ENCODE measurements at regions not wholly inside any gene's neighbourhood (a gene's known extent, or its start where the extent isn't known, plus 50 kb on each side); places are given as distances from the start of the nearest gene placed in this dataset.
"Not testable (repeated sequence)": the region's sequence is repeated elsewhere in the genome, so short reads cannot be mapped to it uniquely, and the experiment has no call there.

GRCh38 chr7:49660976-49661375 lies 112.5 kb upstream of the VWC2 start:
- H3K27me3 ChIP-seq (replicated peaks; ENCODE audit: control insufficient read depth, insufficient read depth, low read length), result no peaks in the 10 kb centered on the region
- no peak for TF ChIP-seq CTCF (IDR thresholded peaks at IDR 0.05; ENCODE audit: insufficient read depth, low read length, poor library complexity, severe bottlenecking)
- no peak for DNase-seq (ENCODE audit: extremely low read depth, insufficient read length)
- H3K4me3 ChIP-seq (replicated peaks; ENCODE audit: low read depth, low read length), result no peak overlapping the region
- H3K36me3 ChIP-seq (ENCODE audit: control insufficient read depth, insufficient read depth, low read length), result no peaks in the 10 kb centered on the region

GRCh38 chr7:49665963-49666362 lies 107.5 kb upstream of the VWC2 start:
- H3K4me3 ChIP-seq (replicated peaks; ENCODE audit: low read depth, low read length); H3K27me3 ChIP-seq (replicated peaks; ENCODE audit: control insufficient read depth, insufficient read depth, low read length); H3K36me3 ChIP-seq (ENCODE audit: control insufficient read depth, insufficient read depth, low read length); DNase-seq (ENCODE audit: extremely low read depth, insufficient read length): not testable (repeated sequence)

- DNase-seq (ENCODE audit: extremely low read depth, insufficient read length), result no peak
- H3K27me3 ChIP-seq (replicated peaks; ENCODE audit: control insufficient read depth, insufficient read depth, low read length), result no peaks in the 10 kb centered on the region; the same call in 1 of the 2 replicates
- TF ChIP-seq CTCF (IDR thresholded peaks at IDR 0.05; ENCODE audit: insufficient read depth, low read length, poor library complexity, severe bottlenecking), result no peak
- H3K4me3 ChIP-seq (replicated peaks; ENCODE audit: low read depth, low read length), result no peak overlapping the region
- no peaks in the 10 kb centered on the region for H3K36me3 ChIP-seq (ENCODE audit: control insufficient read depth, insufficient read depth, low read length)
These were observed 106.7 kb upstream of the VWC2 start for GRCh38 chr7:49666764-49667163.

GRCh38 chr7:49669285-49669684 lies 104.2 kb upstream of the VWC2 start:
- DNase-seq (ENCODE audit: extremely low read depth, insufficient read length), result no peak
- no peak for TF ChIP-seq CTCF (IDR thresholded peaks at IDR 0.05; ENCODE audit: insufficient read depth, low read length, poor library complexity, severe bottlenecking)
- Histone ChIP-seq H3K4me3 (replicated peaks; ENCODE audit: low read depth, low read length) (no peak overlapping the region), H3K36me3 (ENCODE audit: control insufficient read depth, insufficient read depth, low read length) (no peaks in the 10 kb centered on the region), H3K27me3 (replicated peaks; ENCODE audit: control insufficient read depth, insufficient read depth, low read length) (no peaks in the 10 kb centered on the region; the same call in 1 of the 2 replicates)

GRCh38 chr7:49669692-49670260 lies 103.7 kb upstream of the VWC2 start:
- H3K4me3 ChIP-seq (replicated peaks; ENCODE audit: low read depth, low read length), result no peak overlapping the region
- TF ChIP-seq CTCF (IDR thresholded peaks at IDR 0.05; ENCODE audit: insufficient read depth, low read length, poor library complexity, severe bottlenecking), result no peak
- DNase-seq (ENCODE audit: extremely low read depth, insufficient read length), result no peak

GRCh38 chr7:49670991-49671390 lies 102.4 kb upstream of the VWC2 start:
- no peaks in the 10 kb centered on the region for H3K36me3 ChIP-seq (ENCODE audit: control insufficient read depth, insufficient read depth, low read length)
- no peak for DNase-seq (ENCODE audit: extremely low read depth, insufficient read length)
- TF ChIP-seq CTCF (IDR thresholded peaks at IDR 0.05; ENCODE audit: insufficient read depth, low read length, poor library complexity, severe bottlenecking), result no peak
- H3K4me3 ChIP-seq (replicated peaks; ENCODE audit: low read depth, low read length), result no peak overlapping the region
- no peaks in the 10 kb centered on the region; the same call in 1 of the 2 replicates for H3K27me3 ChIP-seq (replicated peaks; ENCODE audit: control insufficient read depth, insufficient read depth, low read length)

More at GRCh38 chr7:49669692-49670260, 103.7 kb upstream of the VWC2 start:
- H3K27me3 ChIP-seq (replicated peaks; ENCODE audit: control insufficient read depth, insufficient read depth, low read length), result no peaks in the 10 kb centered on the region; the same call in 1 of the 2 replicates
- H3K36me3 ChIP-seq (ENCODE audit: control insufficient read depth, insufficient read depth, low read length), result no peaks in the 10 kb centered on the region
